Bronchial epithelial cell (primary cell): ENCODE measurements at regions not wholly inside any gene's neighbourhood (a gene's known extent, or its start where the extent isn't known, plus 50 kb on each side); places are given as distances from the start of the nearest gene placed in this dataset.
A peak's percentile ranks its signal among the peaks of the same experiment; 100 is the strongest.

Experiments used
- DNase-seq: peaks from one replicate; pipeline ENCODE4 v3.0.0-alpha.2; 2010; ENCODE audit warnings: low read depth
- FAIRE-seq: peaks from 2 replicates; lab custom pipeline; 2011; peaks lifted over from hg19 to GRCh38; lab: Jason Lieb, UNC
- H3K27me3 ChIP-seq: 2 replicates; pipeline ENCODE4 v1.5.1; 2011; ENCODE audit warnings: low read length; ENCODE audit not compliant: control insufficient read depth, insufficient read depth
- H3K36me3 ChIP-seq: 2 replicates; pipeline ENCODE4 v1.5.1; 2011; ENCODE audit warnings: low read length; ENCODE audit not compliant: control insufficient read depth, insufficient read depth
- H3K4me3 ChIP-seq: 2 replicates; pipeline ENCODE4 v1.5.1; 2011; ENCODE audit warnings: mild to moderate bottlenecking, low read depth, low read length, control low read depth
- CTCF ChIP-seq: IDR thresholded peaks from 2 replicates; pipeline ENCODE4 v1.5.1; 2011; ENCODE audit warnings: mild to moderate bottlenecking, moderate library complexity, low read length, control low read depth, inconsistent platforms; ENCODE audit not compliant: insufficient read depth, severe bottlenecking

- Histone ChIP-seq H3K4me3 (no peak overlapping the region), H3K27me3 (no peaks in the 10 kb centered on the region), H3K36me3 (no peaks in the 10 kb centered on the region)
- TF ChIP-seq CTCF: no peak
- DNase-seq (no peak), FAIRE-seq (no peak)
Measured at GRCh38 chr1:75984781-75985180, 52.6 kb upstream of the ASB17 start.

GRCh38 chr1:75985827-75986226 lies 53.6 kb upstream of the ASB17 start:
- FAIRE-seq: no peak

GRCh38 chr1:75986478-75986877 lies 54.3 kb upstream of the ASB17 start:
- DNase-seq (no peak), FAIRE-seq (no peak)
- Histone ChIP-seq H3K36me3 (no peaks in the 10 kb centered on the region), H3K27me3 (no peaks in the 10 kb centered on the region), H3K4me3 (no peak overlapping the region)
- no peak for TF ChIP-seq CTCF

More at GRCh38 chr1:75985827-75986226, 53.6 kb upstream of the ASB17 start:
- Histone ChIP-seq H3K36me3 (no peaks in the 10 kb centered on the region), H3K4me3 (no peak overlapping the region), H3K27me3 (no peaks in the 10 kb centered on the region)
- no peak for TF ChIP-seq CTCF
- DNase-seq: peak; percentile 72

GRCh38 chr1:75989121-75989520 lies 56.9 kb upstream of the ASB17 start:
- no peak for TF ChIP-seq CTCF
- Histone ChIP-seq H3K4me3 (no peak overlapping the region), H3K27me3 (no peaks in the 10 kb centered on the region), H3K36me3 (no peaks in the 10 kb centered on the region)
- no peak for DNase-seq
- FAIRE-seq: no peak

- Histone ChIP-seq H3K36me3 (no peaks in the 10 kb centered on the region), H3K27me3 (no peaks in the 10 kb centered on the region), H3K4me3 (no peak overlapping the region)
- FAIRE-seq (no peak), DNase-seq (no peak)
- no peak for TF ChIP-seq CTCF
Measured at GRCh38 chr1:75990686-75991085, 58.5 kb upstream of the ASB17 start.

- FAIRE-seq: peak; percentile 64
- DNase-seq: peak; percentile 75
- no peaks in the 10 kb centered on the region for H3K27me3 ChIP-seq
- H3K36me3 ChIP-seq: no peaks in the 10 kb centered on the region
- peak; percentile 78 for TF ChIP-seq CTCF
- no peak overlapping the region for H3K4me3 ChIP-seq
Measured at GRCh38 chr1:75991497-75992114, 59.4 kb upstream of the ASB17 start.
